Mesendoderm (in vitro differentiated cells): ENCODE measurements at regions not wholly inside any gene's neighbourhood (a gene's known extent, or its start where the extent isn't known, plus 50 kb on each side); places are given as distances from the start of the nearest gene placed in this dataset.
"Not testable (repeated sequence)": the region's sequence is repeated elsewhere in the genome, so short reads cannot be mapped to it uniquely, and the experiment has no call there.

Experiments used
- DNase-seq: peaks from one replicate; pipeline ENCODE4 v3.0.0; 2013
- H2AK5ac ChIP-seq: 2 replicates; pipeline ENCODE4 v1.6.1; 2013; ENCODE audit warnings: low read length, inconsistent platforms
- H2BK120ac ChIP-seq: 2 replicates; pipeline ENCODE4 v1.6.1; 2013; ENCODE audit warnings: low read depth, mild to moderate bottlenecking, low read length, moderate library complexity, mixed read lengths
- H2BK15ac ChIP-seq: replicated peaks from 2 replicates; pipeline ENCODE4 v1.6.1; 2013; ENCODE audit warnings: low read depth, mild to moderate bottlenecking, moderate library complexity
- H2BK5ac ChIP-seq: 2 replicates; pipeline ENCODE4 v1.6.1; 2013; ENCODE audit warnings: low read length, inconsistent platforms
- H3K18ac ChIP-seq: 2 replicates; pipeline ENCODE4 v1.6.1; 2013; ENCODE audit warnings: mild to moderate bottlenecking, low read length, mixed read lengths
- H3K23ac ChIP-seq: one replicate; pipeline ENCODE4 v1.6.1; 2013; ENCODE audit warnings: low read length
- H3K27ac ChIP-seq: 2 replicates; pipeline ENCODE4 v1.5.1; 2013; ENCODE audit warnings: low read depth, mild to moderate bottlenecking, inconsistent platforms, low read length, moderate library complexity
- H3K27me3 ChIP-seq: 2 replicates; pipeline ENCODE4 v1.6.1; 2013; ENCODE audit warnings: low read length, control low read depth, mild to moderate bottlenecking, inconsistent platforms; ENCODE audit not compliant: insufficient read depth, poor library complexity
- H3K36me3 ChIP-seq: 2 replicates; pipeline ENCODE4 v1.6.1; 2013; ENCODE audit warnings: low read length, inconsistent platforms; ENCODE audit not compliant: control insufficient read depth, insufficient read depth
- H3K4ac ChIP-seq: one replicate; pipeline ENCODE4 v1.6.1; 2013; ENCODE audit warnings: low read depth, mild to moderate bottlenecking, low read length, moderate library complexity
- H3K4me1 ChIP-seq: 2 replicates; pipeline ENCODE4 v1.6.1; 2013; ENCODE audit warnings: low read depth, low read length, inconsistent platforms; ENCODE audit not compliant: control insufficient read depth
- H3K4me2 ChIP-seq: 2 replicates; pipeline ENCODE4 v1.6.1; 2013; ENCODE audit warnings: low read length
- H3K4me3 ChIP-seq: 2 replicates; pipeline ENCODE4 v1.5.1; 2013; ENCODE audit warnings: mild to moderate bottlenecking, low read length
- H3K56ac ChIP-seq: one replicate; pipeline ENCODE4 v1.6.1; 2013; ENCODE audit warnings: low read length
- H3K79me1 ChIP-seq: 2 replicates; pipeline ENCODE4 v1.6.1; 2013; ENCODE audit warnings: low read length, inconsistent platforms
- H3K79me2 ChIP-seq: 2 replicates; pipeline ENCODE4 v1.6.1; 2013; ENCODE audit warnings: mild to moderate bottlenecking, low read length; ENCODE audit not compliant: control insufficient read depth, insufficient read depth
- H3K9ac ChIP-seq: 2 replicates; pipeline ENCODE4 v1.6.1; 2013; ENCODE audit warnings: low read length, inconsistent platforms
- H4K5ac ChIP-seq: one replicate; pipeline ENCODE4 v1.6.1; 2013; ENCODE audit warnings: low read length
- H4K8ac ChIP-seq: one replicate; pipeline ENCODE4 v1.6.1; 2013; ENCODE audit warnings: low read depth, mild to moderate bottlenecking, control low read depth, low read length, moderate library complexity
- WGBS: extraction: QIAGEN DNeasy Blood & Tissue Kit; methylation state at CpG from one replicate; pipeline ENCODE4 v1.1.7; 2013; ENCODE audit warnings: low lambda C conversion rate, missing lambda C conversion rate; ENCODE audit not compliant: insufficient coverage; ENCODE audit errors: extremely low coverage; 5-methylcytosine and 5-hydroxymethylcytosine counted together

DNA sequence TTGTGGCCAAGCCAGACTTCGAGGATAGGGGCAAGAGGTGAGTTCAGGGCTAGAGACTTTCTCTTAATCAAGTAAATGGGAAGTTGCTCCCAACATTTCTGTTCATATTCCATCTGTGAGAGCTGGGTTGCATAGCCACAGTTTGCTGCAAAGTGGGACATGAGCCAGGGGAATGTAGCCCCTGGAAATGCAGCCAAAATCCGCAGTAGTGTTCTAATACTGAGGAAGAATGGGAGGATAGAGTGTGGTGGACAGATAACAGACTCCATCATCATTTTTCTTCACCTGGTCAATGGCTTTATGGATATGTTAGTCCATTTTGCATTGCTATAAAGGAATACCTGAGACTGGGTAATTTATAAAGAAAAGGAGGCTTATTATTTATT, 177.7 kb downstream of the SKIDA1 start:
- Histone ChIP-seq H2BK5ac (no peak overlapping the region), H3K4me1 (no peaks in the 10 kb centered on the region), H3K23ac (no peak overlapping the region), H4K5ac (no peak overlapping the region), H3K27ac (no peak overlapping the region), H3K18ac (no peak overlapping the region), H3K36me3 (no peaks in the 10 kb centered on the region), H2BK15ac (no peak overlapping the region), H3K79me2 (no peaks in the 10 kb centered on the region), H2AK5ac (no peak overlapping the region), H3K56ac (no peak overlapping the region), H3K4ac (no peak overlapping the region), H3K4me2 (no peak overlapping the region), H3K27me3 (no peaks in the 10 kb centered on the region), H2BK120ac (no peak overlapping the region), H4K8ac (no peak overlapping the region), H3K9ac (no peak overlapping the region), H3K79me1 (no peaks in the 10 kb centered on the region), H3K4me3 (no peak overlapping the region)
- no CpG with 5 or more reads among the region's 2 CpGs for WGBS
- no peak for DNase-seq

DNA sequence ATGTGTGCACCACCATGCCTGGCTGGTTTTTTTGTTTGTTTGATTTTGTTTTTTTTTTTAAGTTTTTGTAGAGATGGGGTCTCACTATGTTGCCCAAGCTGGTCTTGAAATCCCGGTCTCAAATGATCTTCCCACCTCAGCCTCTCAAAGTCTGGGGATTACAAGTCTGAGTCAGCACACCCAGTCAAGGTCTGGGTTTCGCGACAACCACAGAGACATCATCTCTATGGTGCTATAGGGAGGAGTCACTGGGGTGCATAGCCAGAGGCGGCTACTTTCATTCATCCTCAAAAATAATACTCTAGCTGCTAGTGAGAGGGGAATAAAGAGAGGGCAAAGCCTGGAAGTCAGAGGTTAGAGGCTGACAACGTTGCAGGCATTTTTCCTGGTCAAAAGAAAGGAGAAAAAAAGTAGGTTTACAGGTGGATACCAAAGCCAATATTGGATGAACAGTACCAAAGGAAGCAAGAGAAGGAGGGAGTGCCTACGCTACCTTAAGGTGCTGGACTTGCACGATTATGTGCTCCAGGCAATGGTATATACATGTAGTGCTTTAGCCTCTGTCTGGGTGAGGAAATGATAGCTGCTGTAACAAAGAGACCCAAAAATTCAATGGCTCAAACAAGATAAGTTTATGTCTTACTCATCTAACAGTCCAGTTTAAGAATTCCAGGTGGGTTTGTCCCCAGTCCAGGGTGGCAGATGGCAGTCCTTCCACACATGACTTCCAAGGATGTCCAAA, 178.3 kb downstream of the SKIDA1 start:
- no peaks in the 10 kb centered on the region for H3K4me1 ChIP-seq
- H3K27ac ChIP-seq, result no peak overlapping the region
- H3K4ac ChIP-seq, result no peak overlapping the region
- no peak for DNase-seq
- no peaks in the 10 kb centered on the region for H3K79me2 ChIP-seq
- H3K18ac ChIP-seq, result no peak overlapping the region
- H3K36me3 ChIP-seq, result no peaks in the 10 kb centered on the region
- no peak overlapping the region for H3K23ac ChIP-seq
- no peak overlapping the region for H2BK15ac ChIP-seq
- H3K9ac ChIP-seq, result no peak overlapping the region
- H3K4me2 ChIP-seq, result no peak overlapping the region
- no peak overlapping the region for H4K5ac ChIP-seq
- H2AK5ac ChIP-seq, result no peak overlapping the region
- no CpG with 5 or more reads among the region's 7 CpGs for WGBS
- no peak overlapping the region for H3K56ac ChIP-seq
- H4K8ac ChIP-seq, result no peak overlapping the region
- no peak overlapping the region for H3K4me3 ChIP-seq
- no peak overlapping the region for H2BK5ac ChIP-seq
- H3K27me3 ChIP-seq, result no peaks in the 10 kb centered on the region
- no peak overlapping the region for H2BK120ac ChIP-seq
- no peaks in the 10 kb centered on the region for H3K79me1 ChIP-seq

DNA sequence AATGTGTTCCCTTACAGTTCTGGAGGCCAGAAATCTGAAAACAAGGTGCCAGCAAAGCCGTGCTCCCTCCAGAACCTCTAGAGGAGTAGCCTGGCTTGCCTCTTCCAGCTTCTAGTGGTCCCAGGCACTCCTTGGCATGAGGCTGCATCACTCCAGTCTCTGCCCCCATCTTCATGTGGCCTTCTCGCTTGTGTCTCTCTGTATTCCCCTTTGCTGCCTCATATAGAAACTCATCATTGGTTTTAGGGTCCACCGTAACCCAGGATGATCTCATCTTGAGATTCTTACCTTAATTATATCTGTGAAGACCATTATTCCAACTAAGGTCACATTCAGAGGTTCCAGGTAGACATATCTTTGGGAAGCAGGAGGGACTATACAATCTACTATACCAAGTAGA, 182.4 kb downstream of the SKIDA1 start:
- Histone ChIP-seq H3K56ac (no peak overlapping the region), H2BK120ac (no peak overlapping the region), H3K36me3 (no peaks in the 10 kb centered on the region), H3K23ac (no peak overlapping the region), H3K18ac (no peak overlapping the region), H3K27ac (no peak overlapping the region), H3K9ac (no peak overlapping the region), H4K8ac (no peak overlapping the region), H2BK15ac (no peak overlapping the region), H4K5ac (no peak overlapping the region), H3K4ac (no peak overlapping the region), H3K4me1 (no peaks in the 10 kb centered on the region), H2BK5ac (no peak overlapping the region), H2AK5ac (no peak overlapping the region), H3K79me1 (no peaks in the 10 kb centered on the region), H3K4me2 (no peak overlapping the region), H3K4me3 (no peak overlapping the region), H3K79me2 (no peaks in the 10 kb centered on the region), H3K27me3 (no peaks in the 10 kb centered on the region)
- no CpG with 5 or more reads among the region's 3 CpGs for WGBS
- DNase-seq, result no peak

DNA sequence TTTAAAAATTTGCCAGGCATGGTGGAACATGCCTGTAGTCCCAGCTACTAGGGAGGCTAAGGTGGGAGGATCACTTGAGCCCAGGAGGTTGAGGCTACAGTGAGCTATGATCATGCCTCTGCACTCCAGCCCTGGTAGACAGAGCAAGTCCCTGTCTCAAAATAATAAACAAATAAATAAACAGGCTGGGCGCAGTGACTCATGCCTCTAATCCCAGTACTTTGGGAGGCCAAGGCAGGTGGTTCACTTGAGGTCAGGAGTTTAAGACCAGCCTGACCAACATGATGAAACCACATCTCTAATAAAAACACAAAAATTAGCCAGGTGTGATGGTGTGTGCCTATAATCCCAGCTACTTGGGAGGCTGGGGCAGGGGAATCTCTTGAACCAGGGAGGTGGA, 183.0 kb downstream of the SKIDA1 start:
- DNase-seq, H3K4me3 ChIP-seq, H3K9ac ChIP-seq, H4K8ac ChIP-seq, H4K5ac ChIP-seq, H2BK5ac ChIP-seq, H3K27me3 ChIP-seq, H3K4me1 ChIP-seq, H2BK15ac ChIP-seq, H3K18ac ChIP-seq, H3K4ac ChIP-seq, H3K36me3 ChIP-seq, H2BK120ac ChIP-seq, H3K79me2 ChIP-seq, H3K23ac ChIP-seq, H2AK5ac ChIP-seq, H3K27ac ChIP-seq, H3K4me2 ChIP-seq, H3K56ac ChIP-seq, H3K79me1 ChIP-seq: not testable (repeated sequence)
- no CpG with 5 or more reads among the region's 1 CpG for WGBS

DNA sequence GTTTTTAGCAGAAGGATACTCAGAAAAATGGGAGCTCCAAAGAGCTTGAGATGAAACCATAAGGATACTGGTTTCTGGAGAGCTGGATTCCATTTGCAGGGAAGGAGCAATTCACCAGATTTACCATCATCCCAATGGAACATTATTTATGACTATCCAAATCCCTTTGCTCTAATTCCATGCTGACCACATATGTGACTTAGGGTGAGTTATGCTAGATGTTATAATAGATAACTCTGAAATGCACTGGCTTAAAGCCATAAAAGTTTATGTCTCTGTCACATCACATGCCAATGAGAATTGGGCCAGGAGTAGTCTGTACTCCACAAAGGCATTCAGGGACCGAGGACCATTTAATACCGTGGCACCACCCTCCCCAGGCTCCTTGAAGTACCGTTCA, 185.2 kb downstream of the SKIDA1 start:
- Histone ChIP-seq H3K27ac (no peak overlapping the region), H4K5ac (no peak overlapping the region), H3K4ac (no peak overlapping the region), H4K8ac (no peak overlapping the region), H3K4me3 (no peak overlapping the region), H2BK5ac (no peak overlapping the region), H3K79me1 (no peaks in the 10 kb centered on the region), H2BK15ac (peak overlapping the region; percentile 58), H2AK5ac (no peak overlapping the region), H3K4me1 (peaks cover 6% of the 10 kb centered on the region), H3K27me3 (no peaks in the 10 kb centered on the region), H3K23ac (no peak overlapping the region), H3K18ac (no peak overlapping the region), H3K56ac (no peak overlapping the region), H3K4me2 (no peak overlapping the region), H3K79me2 (no peaks in the 10 kb centered on the region), H2BK120ac (no peak overlapping the region), H3K9ac (no peak overlapping the region), H3K36me3 (no peaks in the 10 kb centered on the region)
- WGBS, result no CpG with 5 or more reads among the region's 3 CpGs
- DNase-seq, result no peak
